HG03095 (cell line): ENCODE measurements at regions not wholly inside any gene's neighbourhood (a gene's known extent, or its start where the extent isn't known, plus 50 kb on each side); places are given as distances from the start of the nearest gene placed in this dataset.

Experiments
- ATAC-seq: cut with Tn5 transposase; IDR thresholded peaks from one replicate; pipeline ENCODE4 v1.9.1; 2021; ENCODE audit warnings: moderate library complexity; ENCODE audit not compliant: unreplicated experiment

- no peak for ATAC-seq
These were observed 73.4 kb downstream of the NTMT2 start for GRCh38 chr1:170219163-170219562.

- ATAC-seq, result no peak
These were observed 75.3 kb downstream of the NTMT2 start for GRCh38 chr1:170221031-170221430.

GRCh38 chr1:170221495-170221894, 75.7 kb downstream of the NTMT2 start:
- ATAC-seq, result no peak

- ATAC-seq, result no peak
These were observed 78.7 kb downstream of the NTMT2 start for GRCh38 chr1:170224469-170224868.

- ATAC-seq, result no peak
These were observed 80.2 kb downstream of the NTMT2 start for GRCh38 chr1:170225781-170226530.

- ATAC-seq, result no peak
These were observed 81.0 kb downstream of the NTMT2 start for GRCh38 chr1:170226767-170227166.

- ATAC-seq, result no peak
These were observed 84.6 kb downstream of the NTMT2 start for GRCh38 chr1:170230323-170230722.

- no peak for ATAC-seq
These were observed 85.9 kb downstream of the NTMT2 start for GRCh38 chr1:170231662-170232061.

GRCh38 chr1:170238704-170239391, 93.1 kb downstream of the NTMT2 start:
- ATAC-seq, result no peak

GRCh38 chr1:170239445-170239844, 93.7 kb downstream of the NTMT2 start:
- ATAC-seq, result no peak

GRCh38 chr1:170240409-170240808, 94.7 kb downstream of the NTMT2 start:
- ATAC-seq, result peak; percentile 90

GRCh38 chr1:170241266-170241851, 95.6 kb downstream of the NTMT2 start:
- ATAC-seq, result no peak

- peak; percentile 65 for ATAC-seq
These were observed 102.2 kb downstream of the NTMT2 start for GRCh38 chr1:170247751-170248521.

- no peak for ATAC-seq
These were observed 104.9 kb downstream of the NTMT2 start for GRCh38 chr1:170250531-170251276.

- ATAC-seq, result no peak
These were observed 107.3 kb downstream of the NTMT2 start for GRCh38 chr1:170252851-170253579.

GRCh38 chr1:170254371-170254770, 108.6 kb downstream of the NTMT2 start:
- ATAC-seq, result no peak

GRCh38 chr1:170261669-170262068, 115.9 kb downstream of the NTMT2 start:
- ATAC-seq, result no peak

- ATAC-seq, result no peak
These were observed 116.6 kb downstream of the NTMT2 start for GRCh38 chr1:170262276-170262939.

- no peak for ATAC-seq
These were observed 119.5 kb downstream of the NTMT2 start for GRCh38 chr1:170265234-170265633.
